Gastroesophageal sphincter (tissue), 3 donors: ENCODE measurements at regions not wholly inside any gene's neighbourhood (a gene's known extent, or its start where the extent isn't known, plus 50 kb on each side); places are given as distances from the start of the nearest gene placed in this dataset.

Experiments used
- CTCF ChIP-seq, 4 experiments: fragments of 200-600 bp in 2 of 4; fragments of 450-650 bp in 2 of 4; sonication (generic) in 1 of 4; IDR thresholded peaks; one replicate each; pipeline ENCODE4 v1.5.1; 2017 to 2019; ENCODE audit warnings: antibody characterized with exemption in 4 of 4, mild to moderate bottlenecking in 2 of 4, moderate library complexity in 2 of 4
- POLR2A ChIP-seq, 2 donors: fragments of 450-650 bp; IDR thresholded peaks; one replicate each; pipeline ENCODE4 v1.6.1; 2017; ENCODE audit warnings: antibody characterized with exemption in 2 of 2, mild to moderate bottlenecking in 2 of 2, moderate library complexity in 1 of 2

GRCh38 chr18:10122988-10123950, 209.5 kb downstream of the VAPA start:
- no peak for TF ChIP-seq CTCF (IDR thresholded peaks at IDR 0.05)
- no peak for TF ChIP-seq POLR2A (IDR thresholded peaks at IDR 0.05)
